Muscle layer of colon (tissue), 2 donors: ENCODE measurements at regions not wholly inside any gene's neighbourhood (a gene's known extent, or its start where the extent isn't known, plus 50 kb on each side); places are given as distances from the start of the nearest gene placed in this dataset.

ENCODE experiments used
- H3K27ac ChIP-seq: one replicate; pipeline ENCODE4 v1.7.0; 2013; ENCODE audit warnings: low read depth, mild to moderate bottlenecking, low read length, moderate library complexity
- H3K27me3 ChIP-seq, 2 donors: one replicate each; pipeline ENCODE4 v1.7.0; 2013; ENCODE audit warnings: low read length in 2 of 2, mild to moderate bottlenecking in 2 of 2; ENCODE audit not compliant: insufficient read depth in 2 of 2, control insufficient read depth in 1 of 2
- H3K36me3 ChIP-seq: one replicate; pipeline ENCODE4 v1.7.0; 2013; ENCODE audit warnings: mild to moderate bottlenecking, low read length; ENCODE audit not compliant: insufficient read depth
- H3K4me1 ChIP-seq: one replicate; pipeline ENCODE4 v1.7.0; 2013; ENCODE audit warnings: mild to moderate bottlenecking, low read length; ENCODE audit not compliant: insufficient read depth
- H3K4me3 ChIP-seq, 2 donors: one replicate each; pipeline ENCODE4 v1.7.0; 2013; ENCODE audit warnings: low read length in 2 of 2, low read depth in 1 of 2, mild to moderate bottlenecking in 1 of 2, moderate library complexity in 1 of 2
- H3K9ac ChIP-seq: one replicate; pipeline ENCODE4 v1.7.0; 2013; ENCODE audit warnings: low read length
- H3K9me3 ChIP-seq: one replicate; pipeline ENCODE4 v1.7.0; 2013; ENCODE audit warnings: mild to moderate bottlenecking, low read length
- donor health status: abdominal sarcoma.
- donor health status: Adenocarcinoma of cecum.

DNA sequence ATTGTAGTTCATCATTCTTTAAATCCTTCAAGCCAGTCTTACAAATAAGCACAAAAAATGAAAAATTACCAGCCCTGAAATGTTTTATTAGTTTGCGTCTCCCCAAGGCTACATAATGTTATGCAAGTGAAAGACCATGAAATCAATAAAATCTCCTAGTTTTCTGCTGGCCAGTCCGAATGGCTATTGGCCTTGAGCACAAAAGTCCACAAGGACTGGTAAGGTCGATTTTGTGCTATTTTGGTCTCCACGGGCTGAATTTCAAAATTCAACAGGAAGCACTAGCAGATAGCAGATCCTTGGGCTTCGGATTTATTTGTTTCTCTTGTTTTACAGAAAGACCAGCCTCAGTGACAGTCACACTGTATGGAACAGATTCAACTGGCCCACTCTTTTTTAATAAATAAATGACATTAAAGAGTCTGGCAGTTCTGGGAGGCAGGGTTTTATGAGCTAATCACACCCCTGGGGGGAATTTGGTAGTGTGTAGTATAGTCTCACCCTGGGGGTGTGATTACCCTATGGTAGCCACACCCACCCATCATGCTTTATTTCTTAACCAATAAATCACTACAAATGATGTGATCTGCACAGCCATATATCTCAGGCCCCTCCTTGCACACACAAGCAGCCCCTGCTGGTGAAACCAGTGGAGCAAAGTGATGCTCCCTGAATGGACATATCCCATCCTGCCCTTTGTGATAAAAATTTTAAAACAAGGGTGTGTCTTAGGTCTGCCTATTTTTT, 51.1 kb upstream of the TMEM33 start:
- peaks cover 23 to 45% of the 10 kb centered on the region in 2 donors for H3K27me3 ChIP-seq
- no peaks in the 10 kb centered on the region for H3K36me3 ChIP-seq
- no peak overlapping the region for H3K9ac ChIP-seq
- H3K27ac ChIP-seq, result no peak overlapping the region
- H3K4me3 ChIP-seq, result no peak overlapping the region
- H3K9me3 ChIP-seq, result no peaks in the 10 kb centered on the region
- H3K4me1 ChIP-seq, result peaks cover 16% of the 10 kb centered on the region

DNA sequence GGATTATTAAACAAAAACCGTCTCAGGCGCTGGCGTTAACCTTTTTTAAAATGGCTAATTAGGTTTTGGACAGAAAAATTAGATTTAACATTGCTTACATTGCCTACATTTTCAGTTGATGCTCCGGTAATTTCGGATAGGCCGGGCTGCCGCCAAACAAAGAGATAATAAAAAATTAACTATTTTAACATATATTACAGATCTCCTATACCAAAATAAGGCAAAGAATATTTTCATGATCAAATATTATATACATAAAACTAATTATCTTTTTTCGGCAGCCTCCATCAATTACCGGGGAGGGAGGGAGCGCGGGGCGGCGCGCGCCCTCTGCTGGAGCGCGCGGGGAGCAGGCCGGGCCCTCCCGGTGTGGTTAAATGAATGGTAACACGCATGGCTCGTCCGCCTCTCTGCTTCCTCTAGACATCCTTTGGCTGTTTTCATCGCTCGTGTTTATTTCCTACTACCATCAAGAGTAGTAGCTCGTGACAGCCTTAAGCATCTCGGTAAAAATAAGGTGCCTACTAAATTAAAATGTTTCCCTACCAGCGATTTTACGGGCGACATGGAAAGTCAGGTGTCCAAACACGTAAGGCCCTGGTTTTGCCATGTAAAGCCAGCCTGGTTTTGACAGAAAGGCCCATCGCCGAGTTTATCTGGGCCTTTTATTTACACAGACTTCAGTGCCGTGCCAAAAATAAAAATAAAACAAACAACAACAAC, 52.4 kb upstream of the TMEM33 start:
- Histone ChIP-seq H3K9ac (no peak overlapping the region), H3K27me3 (peaks cover 29 to 57% of the 10 kb centered on the region in 2 donors), H3K4me3 (peak overlapping the region; percentile 50 to 58), H3K9me3 (no peaks in the 10 kb centered on the region), H3K27ac (no peak overlapping the region), H3K36me3 (no peaks in the 10 kb centered on the region), H3K4me1 (peaks cover 16% of the 10 kb centered on the region)

DNA sequence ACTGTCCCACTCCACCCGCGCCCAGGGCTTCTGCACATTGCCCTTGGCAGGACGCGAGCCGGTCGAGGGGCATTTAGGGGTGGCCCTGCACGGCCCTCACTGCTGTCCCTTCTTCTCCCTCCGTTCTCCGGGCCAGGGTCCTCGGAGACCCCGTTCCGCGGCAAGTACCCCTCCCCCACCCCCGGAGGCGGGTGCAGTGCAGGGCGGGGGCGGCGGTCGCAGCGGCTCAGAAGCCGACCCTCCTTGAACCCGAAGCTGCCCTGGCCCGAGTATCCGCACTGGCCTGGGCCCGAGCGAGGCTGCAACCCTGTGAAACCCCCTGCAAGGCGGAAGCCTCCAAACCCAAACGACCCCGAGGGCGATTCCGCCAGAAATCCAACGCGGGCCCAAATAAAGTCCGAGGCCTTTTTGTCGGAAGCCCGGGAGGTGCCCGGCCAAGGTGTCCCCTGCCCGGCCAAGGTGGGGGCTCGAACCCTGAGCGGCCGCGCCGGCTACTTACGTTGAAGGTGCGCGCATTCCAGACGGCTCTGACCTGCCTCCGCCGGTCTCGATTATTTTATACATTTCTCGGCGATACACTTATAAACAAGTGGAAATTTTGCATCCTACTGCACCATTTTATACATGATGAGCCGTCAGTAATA, 53.1 kb upstream of the TMEM33 start:
- H3K4me1 ChIP-seq, result peaks cover 16% of the 10 kb centered on the region
- no peak overlapping the region for H3K27ac ChIP-seq
- H3K4me3 ChIP-seq, result peak overlapping the region; percentile 50 to 58
- H3K9me3 ChIP-seq, result no peaks in the 10 kb centered on the region
- no peak overlapping the region for H3K9ac ChIP-seq
- no peaks in the 10 kb centered on the region for H3K36me3 ChIP-seq
- peaks cover 36 to 64% of the 10 kb centered on the region in 2 donors for H3K27me3 ChIP-seq

DNA sequence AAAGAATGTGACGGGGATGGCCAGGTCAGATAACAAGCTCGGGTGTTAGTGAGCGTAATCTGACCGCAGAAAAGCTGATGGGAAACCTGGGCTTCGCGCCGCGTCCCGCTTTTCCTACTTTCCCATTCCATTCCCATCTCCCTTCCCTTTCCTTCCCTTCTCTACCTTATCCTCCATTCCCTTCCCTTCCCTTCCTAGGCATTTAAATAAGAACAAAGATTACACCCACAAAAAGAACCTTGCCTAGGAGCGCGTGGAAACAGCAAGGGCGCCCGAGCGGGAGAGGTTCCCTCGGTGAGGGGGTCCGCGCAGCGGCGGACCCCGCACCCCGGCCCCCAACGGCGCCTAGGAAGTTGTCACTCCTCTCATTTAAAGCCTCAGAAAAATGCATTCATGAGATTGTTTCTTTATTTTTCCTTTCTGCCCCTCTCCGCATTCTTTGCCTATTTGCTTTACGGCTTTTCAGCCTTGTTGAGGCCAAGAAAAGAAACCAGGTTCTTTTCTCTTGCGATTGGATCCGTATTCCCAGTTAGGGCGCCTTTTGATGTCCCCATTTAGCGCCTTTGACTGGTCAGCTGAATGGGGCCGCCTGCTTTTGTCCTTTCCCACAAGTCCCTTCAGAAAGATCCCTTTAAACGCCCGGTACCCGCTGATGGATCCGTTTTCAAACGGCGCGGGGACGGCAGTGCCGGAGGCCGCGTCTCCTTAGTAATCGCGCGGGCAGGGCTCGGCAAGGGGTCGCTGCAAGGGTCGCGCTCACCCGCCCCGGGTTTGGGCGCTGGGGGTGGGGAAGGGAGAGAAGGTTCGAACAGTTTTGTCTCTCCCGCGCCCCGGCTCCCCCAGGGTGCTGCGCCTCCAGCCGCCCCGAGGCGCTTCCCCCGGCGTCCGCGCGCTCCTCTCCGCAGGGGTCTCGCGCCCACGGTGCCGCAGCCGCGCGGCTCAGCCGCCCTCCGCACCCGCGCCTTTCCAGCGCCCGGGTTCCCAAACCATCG, 54.1 kb upstream of the TMEM33 start:
- Histone ChIP-seq H3K9ac (no peak overlapping the region), H3K27ac (no peak overlapping the region), H3K27me3 (peaks cover 38 to 65% of the 10 kb centered on the region in 2 donors), H3K9me3 (no peaks in the 10 kb centered on the region), H3K4me1 (peaks cover 16% of the 10 kb centered on the region), H3K4me3 (peak overlapping the region; percentile 53 to 58), H3K36me3 (no peaks in the 10 kb centered on the region)

DNA sequence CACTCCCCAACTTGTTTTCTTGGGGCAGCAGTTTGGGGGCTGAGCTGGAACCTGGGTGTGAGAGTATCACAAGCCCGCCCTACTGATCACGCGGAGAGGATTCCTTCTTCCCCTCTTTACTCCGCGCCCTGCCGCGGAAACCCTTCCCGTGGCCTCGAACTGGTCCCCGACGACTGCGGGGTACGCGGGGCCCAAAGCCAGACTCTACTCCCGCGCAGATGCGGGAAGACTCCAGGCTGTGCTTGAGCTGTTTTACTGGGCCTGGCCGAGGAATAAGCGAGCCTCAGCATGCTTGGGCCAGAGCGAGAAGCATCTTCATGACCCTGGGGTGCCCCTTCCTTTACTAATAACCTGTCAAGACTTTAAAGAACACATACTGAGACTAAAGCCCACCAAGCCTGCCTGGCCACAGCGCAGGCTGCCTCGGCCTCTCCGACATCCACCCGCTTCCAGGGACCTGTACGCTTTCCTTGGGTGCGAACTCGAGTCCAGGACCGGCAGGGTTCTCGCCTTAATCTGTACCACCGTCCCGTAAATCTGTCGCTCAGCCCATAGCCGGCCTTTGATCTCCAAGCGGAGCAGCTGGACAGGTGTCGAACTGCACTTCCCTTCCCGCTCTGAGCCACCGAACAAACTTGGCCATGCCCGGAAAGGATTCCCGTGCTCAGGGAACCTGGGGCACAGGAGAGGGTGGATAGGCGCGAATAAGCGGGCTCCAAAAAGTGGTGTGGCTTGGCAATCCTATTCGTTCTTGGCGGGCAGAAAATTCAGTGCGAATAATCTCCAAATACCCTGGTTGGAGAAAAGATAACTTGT, 55.0 kb upstream of the TMEM33 start:
- H3K27me3 ChIP-seq, result peaks cover 38 to 65% of the 10 kb centered on the region in 2 donors
- no peaks in the 10 kb centered on the region for H3K36me3 ChIP-seq
- no peaks in the 10 kb centered on the region for H3K9me3 ChIP-seq
- H3K4me3 ChIP-seq, result peak overlapping the region; percentile 7 to 53
- no peak overlapping the region for H3K9ac ChIP-seq
- H3K4me1 ChIP-seq, result peaks cover 16% of the 10 kb centered on the region
- H3K27ac ChIP-seq, result no peak overlapping the region

DNA sequence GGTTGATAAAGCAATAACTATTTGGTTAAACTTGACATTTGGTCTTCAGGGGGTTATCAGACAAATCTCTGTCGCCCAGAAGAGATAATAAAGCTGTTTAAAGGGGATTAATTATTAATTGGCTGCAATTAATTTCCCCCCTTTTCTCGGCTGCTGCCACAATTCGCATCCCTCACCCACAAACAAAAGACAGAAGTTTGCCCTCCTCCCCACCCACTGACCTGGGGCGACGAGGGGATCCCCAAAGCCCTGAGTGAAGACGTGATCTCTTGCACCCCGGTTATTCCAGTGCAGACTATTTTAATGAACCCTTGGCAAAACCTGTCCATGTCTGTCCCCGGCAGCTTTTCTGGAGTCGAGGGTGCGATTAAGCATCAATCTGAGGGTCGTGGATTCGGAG, 55.7 kb upstream of the TMEM33 start:
- H3K27me3 ChIP-seq, result peaks cover 38 to 67% of the 10 kb centered on the region in 2 donors
- H3K27ac ChIP-seq, result no peak overlapping the region
- no peaks in the 10 kb centered on the region for H3K36me3 ChIP-seq
- peak overlapping the region in 1 of 2 donors; percentile 7 for H3K4me3 ChIP-seq
- H3K9me3 ChIP-seq, result no peaks in the 10 kb centered on the region
- H3K4me1 ChIP-seq, result peaks cover 16% of the 10 kb centered on the region
- H3K9ac ChIP-seq, result no peak overlapping the region

DNA sequence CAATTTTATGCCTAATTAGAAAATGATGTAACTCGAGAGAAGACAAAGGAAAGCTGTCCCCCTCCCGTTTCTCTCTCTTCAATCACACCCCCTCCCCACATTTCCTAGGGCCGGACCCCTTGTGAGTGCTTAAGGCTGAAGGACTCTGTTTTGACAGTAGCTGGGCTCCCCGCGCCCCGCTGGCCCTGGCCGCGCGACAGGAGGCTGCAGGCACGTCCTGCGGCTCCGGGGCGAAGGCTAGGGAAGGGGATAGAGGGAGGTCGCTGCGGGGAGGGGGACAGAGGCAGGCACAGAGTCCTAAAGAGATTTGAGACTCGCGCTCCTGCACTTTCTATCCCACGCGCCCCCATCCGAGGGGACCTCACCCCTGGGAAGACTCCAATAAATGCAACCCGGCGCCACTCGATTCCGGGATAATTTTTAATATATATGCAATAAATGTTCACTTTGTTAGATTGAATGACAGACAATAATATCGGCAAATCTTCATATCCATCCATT, 56.2 kb upstream of the TMEM33 start:
- Histone ChIP-seq H3K9ac (no peak overlapping the region), H3K36me3 (no peaks in the 10 kb centered on the region), H3K27ac (no peak overlapping the region), H3K4me1 (peaks cover 16% of the 10 kb centered on the region), H3K9me3 (no peaks in the 10 kb centered on the region), H3K4me3 (no peak overlapping the region), H3K27me3 (peaks cover 38 to 68% of the 10 kb centered on the region in 2 donors)

DNA sequence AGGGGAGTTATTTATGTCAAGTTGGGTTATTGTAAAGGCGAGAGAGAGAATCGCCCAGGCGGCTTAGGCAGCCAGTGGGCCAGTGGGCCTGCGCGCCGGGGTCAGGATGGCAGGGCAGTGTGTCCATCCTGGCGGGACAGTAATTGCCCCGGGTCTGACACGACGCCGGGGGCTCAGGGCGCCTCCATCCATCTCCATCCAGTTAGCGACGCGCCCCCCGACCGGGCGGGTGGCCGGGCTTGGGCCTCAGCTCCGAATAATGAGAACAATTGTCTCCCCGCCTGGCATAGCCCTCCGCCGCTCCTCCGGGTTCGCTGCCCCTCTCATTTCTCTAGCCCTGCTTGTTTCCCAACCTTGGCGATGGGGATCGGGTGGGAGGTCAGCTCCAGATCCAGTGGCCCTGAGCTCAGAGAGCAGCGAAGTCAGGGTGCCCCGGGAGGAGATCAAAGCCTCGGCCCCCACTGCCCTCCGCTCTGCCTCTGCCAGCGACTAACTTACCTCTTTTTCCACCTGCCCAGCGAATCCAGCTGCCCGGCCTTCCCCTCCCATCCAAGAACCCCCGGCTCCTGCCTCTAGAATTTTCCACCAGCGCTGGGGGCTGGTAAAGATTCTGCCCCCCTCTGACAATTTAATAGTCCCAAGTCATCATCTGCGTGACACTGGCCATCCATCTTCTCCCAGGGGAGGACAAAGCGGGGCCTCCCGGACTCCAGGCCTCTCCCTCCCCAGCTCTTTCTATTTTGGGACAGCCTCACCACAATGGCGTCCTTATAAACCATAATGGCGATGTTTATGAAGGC, 56.9 kb upstream of the TMEM33 start:
- Histone ChIP-seq H3K27me3 (peaks cover 43 to 73% of the 10 kb centered on the region in 2 donors), H3K9ac (no peak overlapping the region), H3K4me3 (no peak overlapping the region), H3K27ac (no peak overlapping the region), H3K4me1 (peaks cover 16% of the 10 kb centered on the region), H3K9me3 (no peaks in the 10 kb centered on the region), H3K36me3 (no peaks in the 10 kb centered on the region)

DNA sequence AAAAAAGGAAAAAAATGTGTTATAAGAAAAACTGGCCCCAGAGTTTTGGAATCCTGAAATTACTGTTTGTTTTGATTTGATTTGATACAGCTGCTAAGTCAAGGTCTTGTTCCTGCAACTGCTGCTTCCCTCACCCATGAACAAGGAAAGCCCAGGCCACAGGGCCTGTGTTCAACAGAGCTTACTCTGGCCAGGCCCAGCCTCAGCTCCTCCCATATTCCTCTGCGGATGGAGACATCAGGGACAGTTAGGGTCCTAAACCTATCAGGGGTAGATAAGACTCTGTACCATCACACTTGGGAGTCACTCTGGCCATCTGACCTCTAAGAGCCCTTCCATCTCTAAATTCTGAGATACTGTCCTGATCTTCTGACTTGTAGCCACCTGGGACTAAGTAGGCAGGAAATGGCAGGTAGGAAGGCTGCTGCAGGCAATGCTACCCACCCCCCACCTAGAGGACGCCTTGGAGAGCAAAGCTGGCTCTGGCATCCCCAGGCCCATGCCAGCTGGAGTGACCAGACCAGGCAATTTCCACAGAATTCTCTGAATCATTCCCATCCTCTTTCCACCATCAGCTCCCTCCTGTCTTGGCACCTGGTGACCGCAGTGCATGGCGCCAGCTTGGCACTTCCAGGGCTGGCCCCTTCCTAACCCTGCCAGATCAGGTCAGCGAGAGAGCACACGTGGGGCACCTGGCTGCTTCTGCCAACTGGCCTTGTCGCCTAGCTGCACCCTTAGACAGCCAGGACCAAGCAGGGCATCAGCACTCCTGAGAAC, 58.0 kb upstream of the TMEM33 start:
- Histone ChIP-seq H3K4me3 (no peak overlapping the region), H3K9me3 (no peaks in the 10 kb centered on the region), H3K4me1 (peaks cover 13% of the 10 kb centered on the region), H3K9ac (no peak overlapping the region), H3K27me3 (peaks cover 48 to 76% of the 10 kb centered on the region in 2 donors), H3K36me3 (no peaks in the 10 kb centered on the region), H3K27ac (no peak overlapping the region)
